Mesenchymal stem cell (in vitro differentiated cells and primary cell): ENCODE measurements at regions not wholly inside any gene's neighbourhood (a gene's known extent, or its start where the extent isn't known, plus 50 kb on each side); places are given as distances from the start of the nearest gene placed in this dataset.

Experiments
- DNase-seq: peaks from one replicate; pipeline ENCODE4 v3.0.0-alpha.2; 2013
- H2AFZ ChIP-seq: one replicate; pipeline ENCODE4 v1.6.1; 2013; ENCODE audit warnings: low read depth, mild to moderate bottlenecking, control low read depth, inconsistent platforms, low read length, moderate library complexity
- H2AK5ac ChIP-seq: 2 replicates; pipeline ENCODE4 v1.6.1; 2013; ENCODE audit warnings: low read length, moderate library complexity, mild to moderate bottlenecking, inconsistent platforms; ENCODE audit not compliant: severe bottlenecking
- H2BK120ac ChIP-seq: one replicate; pipeline ENCODE4 v1.6.1; 2013; ENCODE audit warnings: low read depth, mild to moderate bottlenecking, inconsistent platforms, low read length, moderate library complexity
- H2BK12ac ChIP-seq, 2 experiments: one replicate each; pipeline ENCODE4 v1.6.1; 2013; ENCODE audit warnings: inconsistent platforms in 2 of 2, low read length in 2 of 2, mild to moderate bottlenecking in 2 of 2, moderate library complexity in 2 of 2, control low read depth in 1 of 2
- H2BK15ac ChIP-seq: one replicate; pipeline ENCODE4 v1.6.1; 2013; ENCODE audit warnings: mild to moderate bottlenecking, low read depth, inconsistent platforms; ENCODE audit not compliant: poor library complexity, severe bottlenecking
- H2BK5ac ChIP-seq: 2 replicates; pipeline ENCODE4 v1.6.1; 2013; ENCODE audit warnings: low read depth, mild to moderate bottlenecking, low read length, control low read depth, inconsistent platforms; ENCODE audit not compliant: poor library complexity, severe bottlenecking
- H3K14ac ChIP-seq, 2 experiments: one replicate each; pipeline ENCODE4 v1.6.1; 2013; ENCODE audit warnings: inconsistent platforms in 2 of 2, low read length in 2 of 2, control low read depth in 1 of 2, mild to moderate bottlenecking in 1 of 2, moderate library complexity in 1 of 2
- H3K18ac ChIP-seq, 2 experiments: one replicate each; pipeline ENCODE4 v1.6.1; 2013; ENCODE audit warnings: inconsistent platforms in 2 of 2, low read length in 2 of 2, control low read depth in 1 of 2, low read depth in 1 of 2, mild to moderate bottlenecking in 1 of 2
- H3K23ac ChIP-seq, 2 experiments: one replicate each; pipeline ENCODE4 v1.6.1; 2013; ENCODE audit warnings: inconsistent platforms in 2 of 2, low read length in 2 of 2, mild to moderate bottlenecking in 2 of 2, moderate library complexity in 2 of 2, control low read depth in 1 of 2
- H3K27ac ChIP-seq: 2 replicates; pipeline ENCODE4 v1.5.1; 2013; ENCODE audit warnings: mild to moderate bottlenecking, moderate library complexity, low read length, control low read depth, inconsistent platforms; ENCODE audit not compliant: poor library complexity, severe bottlenecking
- H3K27me3 ChIP-seq, 2 experiments: 2 replicates each; pipeline versions ENCODE4 v1.6.1 to v1.7.0; 2013; ENCODE audit warnings: low read length in 2 of 2, mild to moderate bottlenecking in 2 of 2, moderate library complexity in 2 of 2, control low read depth in 1 of 2, inconsistent platforms in 1 of 2; ENCODE audit not compliant: control insufficient read depth in 1 of 2, insufficient read depth in 1 of 2
- H3K36me3 ChIP-seq, 2 experiments: 2 replicates each; pipeline versions ENCODE4 v1.6.1 to v1.7.0; 2013; ENCODE audit warnings: low read length in 2 of 2, control low read depth in 1 of 2, inconsistent platforms in 1 of 2, low read depth in 1 of 2, mild to moderate bottlenecking in 1 of 2; ENCODE audit not compliant: insufficient read depth in 2 of 2, control insufficient read depth in 1 of 2
- H3K4ac ChIP-seq, 2 experiments: one replicate each; pipeline ENCODE4 v1.6.1; 2013; ENCODE audit warnings: inconsistent platforms in 2 of 2, low read length in 2 of 2, mild to moderate bottlenecking in 2 of 2, moderate library complexity in 2 of 2, control low read depth in 1 of 2, low read depth in 1 of 2
- H3K4me1 ChIP-seq: 2 replicates; pipeline ENCODE4 v1.6.1; 2013; ENCODE audit warnings: low read depth, low read length, control low read depth; ENCODE audit not compliant: control insufficient read depth, insufficient read depth
- H3K4me2 ChIP-seq: 2 replicates; pipeline ENCODE4 v1.6.1; 2013; ENCODE audit warnings: low read length, mild to moderate bottlenecking, inconsistent platforms; ENCODE audit not compliant: poor library complexity, severe bottlenecking
- H3K4me3 ChIP-seq, 2 experiments: 2 replicates each; pipeline versions ENCODE4 v1.5.1 to v1.7.0; 2013; ENCODE audit warnings: low read length in 2 of 2, mild to moderate bottlenecking in 2 of 2, control low read depth in 1 of 2, low read depth in 1 of 2; ENCODE audit not compliant: insufficient read depth in 1 of 2
- H3K79me1 ChIP-seq: replicated peaks from 2 replicates; pipeline ENCODE4 v1.6.1; 2013; ENCODE audit warnings: mild to moderate bottlenecking, control low read depth, low read length, inconsistent platforms; ENCODE audit not compliant: poor library complexity, severe bottlenecking
- H3K9ac ChIP-seq: 2 replicates; pipeline ENCODE4 v1.7.0; 2013; ENCODE audit warnings: mild to moderate bottlenecking, low read length, moderate library complexity
- H3K9me3 ChIP-seq: 2 replicates; pipeline ENCODE4 v1.7.0; 2013; ENCODE audit warnings: mild to moderate bottlenecking, low read length; ENCODE audit not compliant: control insufficient read depth
- H4K8ac ChIP-seq: one replicate; pipeline ENCODE4 v1.6.1; 2013; ENCODE audit warnings: inconsistent platforms, mild to moderate bottlenecking, low read length, moderate library complexity
- H4K91ac ChIP-seq: one replicate; pipeline ENCODE4 v1.6.1; 2013; ENCODE audit warnings: mild to moderate bottlenecking, low read length, inconsistent platforms
- WGBS: methylation state at CpG from one replicate; pipeline ENCODE4 v1.1.7; 2013; ENCODE audit warnings: mixed read lengths; 5-methylcytosine and 5-hydroxymethylcytosine counted together

- Histone ChIP-seq H3K14ac (no peak overlapping the region), H2BK12ac (no peak overlapping the region), H3K79me1 (no peaks in the 10 kb centered on the region), H2AK5ac (no peak overlapping the region), H2AFZ (no peak overlapping the region), H3K27me3 (peaks cover 0 to 57% of the 10 kb centered on the region in 2 experiments), H3K4me3 (no peak overlapping the region), H3K18ac (no peak overlapping the region), H2BK5ac (no peak overlapping the region), H2BK15ac (no peak overlapping the region), H3K4ac (no peak overlapping the region), H3K23ac (no peak overlapping the region), H4K91ac (no peak overlapping the region), H3K9ac (no peak overlapping the region), H4K8ac (no peak overlapping the region), H3K4me1 (no peaks in the 10 kb centered on the region), H3K4me2 (no peak overlapping the region), H3K9me3 (no peaks in the 10 kb centered on the region), H3K36me3 (no peaks in the 10 kb centered on the region), H2BK120ac (no peak overlapping the region), H3K27ac (no peak overlapping the region)
- DNase-seq, result no peak
- WGBS, result 81% methylated on average over 44 of the region's 44 CpGs
Observed at GRCh38 chr22:47390026-47390970, 627.8 kb downstream of the TBC1D22A start.

DNA sequence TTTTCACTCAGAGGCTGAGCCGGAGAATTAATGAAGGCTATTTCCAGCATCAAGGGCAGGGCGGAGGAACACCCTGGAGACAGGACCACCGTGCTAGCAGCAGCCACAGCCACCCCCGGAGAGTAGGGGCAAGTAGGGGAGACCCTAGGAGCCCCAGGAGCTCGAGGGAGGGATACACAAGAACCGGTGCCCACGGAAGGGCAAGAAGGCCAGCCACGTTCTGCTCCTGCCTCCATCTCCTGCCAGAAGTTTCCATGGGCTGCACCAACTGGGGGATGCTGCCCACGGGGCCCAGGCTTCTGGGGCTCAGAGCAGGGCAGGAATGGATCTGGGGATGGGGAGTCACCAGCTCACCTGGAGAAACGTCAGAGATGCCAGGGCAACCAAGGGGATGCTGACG lies 626.8 kb downstream of the TBC1D22A start:
- Histone ChIP-seq H3K4me1 (no peaks in the 10 kb centered on the region), H2BK120ac (no peak overlapping the region), H3K79me1 (no peaks in the 10 kb centered on the region), H2AK5ac (no peak overlapping the region), H3K9me3 (no peaks in the 10 kb centered on the region), H3K4me2 (no peak overlapping the region), H3K23ac (no peak overlapping the region), H2AFZ (no peak overlapping the region), H3K36me3 (no peaks in the 10 kb centered on the region), H4K8ac (no peak overlapping the region), H2BK12ac (no peak overlapping the region), H3K14ac (no peak overlapping the region), H4K91ac (no peak overlapping the region), H2BK5ac (no peak overlapping the region), H3K27ac (no peak overlapping the region), H3K18ac (no peak overlapping the region), H2BK15ac (no peak overlapping the region), H3K4me3 (no peak overlapping the region), H3K4ac (no peak overlapping the region), H3K9ac (no peak overlapping the region), H3K27me3 (peaks cover 0 to 66% of the 10 kb centered on the region in 2 experiments)
- no peak for DNase-seq
- WGBS, result 65% methylated on average over 9 of the region's 11 CpGs

DNA sequence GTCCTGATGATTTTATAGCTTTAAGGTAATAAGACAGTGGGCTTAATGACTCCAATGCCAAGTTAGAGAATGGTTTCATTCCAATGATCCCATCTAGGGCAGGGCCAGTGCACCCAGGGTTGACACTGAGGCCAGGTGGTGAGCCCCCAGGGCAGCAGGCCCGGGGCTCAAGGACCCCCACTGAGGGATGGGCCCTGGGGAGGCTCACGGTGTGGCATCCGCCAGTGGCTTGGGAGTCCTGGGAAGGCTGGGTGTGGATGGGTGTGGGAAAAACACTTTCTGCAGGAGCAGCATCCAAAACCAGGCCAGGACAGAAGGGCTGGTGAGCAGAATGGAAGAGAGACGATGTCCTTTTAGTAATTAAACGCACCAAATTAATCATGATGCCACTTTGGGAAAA lies 626.3 kb downstream of the TBC1D22A start:
- Histone ChIP-seq H3K27ac (no peak overlapping the region), H2BK12ac (no peak overlapping the region), H4K91ac (no peak overlapping the region), H3K4ac (no peak overlapping the region), H3K79me1 (no peaks in the 10 kb centered on the region), H3K18ac (no peak overlapping the region), H3K4me1 (no peaks in the 10 kb centered on the region), H2AK5ac (no peak overlapping the region), H3K27me3 (peaks cover 0 to 71% of the 10 kb centered on the region in 2 experiments), H3K36me3 (no peaks in the 10 kb centered on the region), H3K4me3 (no peak overlapping the region), H3K23ac (no peak overlapping the region), H2BK120ac (no peak overlapping the region), H3K9me3 (no peaks in the 10 kb centered on the region), H4K8ac (no peak overlapping the region), H2BK15ac (no peak overlapping the region), H3K14ac (no peak overlapping the region), H2AFZ (no peak overlapping the region), H2BK5ac (no peak overlapping the region), H3K4me2 (no peak overlapping the region), H3K9ac (no peak overlapping the region)
- DNase-seq, result no peak
- WGBS, result 51% methylated on average over 5 of the region's 5 CpGs

DNA sequence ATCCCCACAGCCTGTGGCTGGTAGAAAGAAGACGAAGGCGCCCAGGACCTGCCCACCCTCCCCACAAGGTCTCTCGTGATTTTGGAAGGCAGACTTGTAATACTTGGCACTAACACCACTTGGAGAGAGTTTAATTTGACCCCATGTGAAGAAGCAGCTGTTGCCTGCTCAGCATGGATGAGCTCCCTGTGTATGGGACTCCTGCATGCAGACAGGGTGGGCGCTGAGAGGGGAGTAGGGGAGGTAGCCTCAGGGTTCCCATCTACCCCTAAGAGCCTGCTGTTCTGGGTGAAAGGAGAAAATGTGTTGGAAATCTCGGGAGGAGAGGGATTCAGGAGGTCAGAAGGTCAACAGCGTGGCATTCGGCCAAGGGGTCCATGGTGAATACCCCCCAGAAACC lies 625.9 kb downstream of the TBC1D22A start:
- H3K36me3 ChIP-seq, result no peaks in the 10 kb centered on the region
- H3K27me3 ChIP-seq, result peaks cover 0 to 75% of the 10 kb centered on the region in 2 experiments
- no peak overlapping the region for H2BK15ac ChIP-seq
- H4K8ac ChIP-seq, result no peak overlapping the region
- H3K79me1 ChIP-seq, result no peaks in the 10 kb centered on the region
- no peak overlapping the region for H2BK5ac ChIP-seq
- no peak overlapping the region for H2BK12ac ChIP-seq
- no peak for DNase-seq
- H2BK120ac ChIP-seq, result no peak overlapping the region
- no peak overlapping the region for H2AK5ac ChIP-seq
- no peak overlapping the region for H3K27ac ChIP-seq
- no peak overlapping the region for H2AFZ ChIP-seq
- no peak overlapping the region for H3K4me3 ChIP-seq
- no peak overlapping the region for H3K18ac ChIP-seq
- no peak overlapping the region for H3K23ac ChIP-seq
- H3K4ac ChIP-seq, result no peak overlapping the region
- no peaks in the 10 kb centered on the region for H3K4me1 ChIP-seq
- H3K4me2 ChIP-seq, result no peak overlapping the region
- H3K9ac ChIP-seq, result no peak overlapping the region
- no peaks in the 10 kb centered on the region for H3K9me3 ChIP-seq
- no peak overlapping the region for H3K14ac ChIP-seq
- 68% methylated on average over 6 of the region's 7 CpGs for WGBS
- H4K91ac ChIP-seq, result no peak overlapping the region
